ENCODE measurements at regions not wholly inside any gene's neighbourhood (a gene's known extent, or its start where the extent isn't known, plus 50 kb on each side); places are given as distances from the start of the nearest gene placed in this dataset.

DNA sequence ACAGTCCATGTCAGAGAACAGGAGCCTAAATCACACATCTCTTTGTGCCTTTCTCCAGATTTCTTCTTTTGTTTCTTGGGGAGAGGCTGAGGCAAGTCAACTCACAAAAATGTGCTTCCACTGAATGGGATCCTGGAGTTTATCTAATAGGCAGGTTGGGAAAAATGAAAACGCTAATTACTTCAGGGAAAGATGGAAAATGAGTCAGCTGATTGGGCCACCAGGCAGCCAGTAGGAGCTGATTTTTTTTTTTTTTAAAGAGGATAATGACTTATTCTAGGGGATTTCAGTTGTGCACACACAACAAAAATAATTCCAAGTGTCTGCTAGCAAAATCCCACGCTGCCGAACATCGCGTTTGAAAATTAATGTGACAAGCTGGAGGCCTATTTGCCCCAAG lies 412.8 kb upstream of the ZMIZ1 start:
- TF ChIP-seq RAD21 (IDR thresholded peaks at IDR 0.05; ENCODE audit: low read length), result no peak
- TF ChIP-seq GABPA (IDR thresholded peaks at IDR 0.05; ENCODE audit: low read depth), result no peak
- TF ChIP-seq, protein P1, sequence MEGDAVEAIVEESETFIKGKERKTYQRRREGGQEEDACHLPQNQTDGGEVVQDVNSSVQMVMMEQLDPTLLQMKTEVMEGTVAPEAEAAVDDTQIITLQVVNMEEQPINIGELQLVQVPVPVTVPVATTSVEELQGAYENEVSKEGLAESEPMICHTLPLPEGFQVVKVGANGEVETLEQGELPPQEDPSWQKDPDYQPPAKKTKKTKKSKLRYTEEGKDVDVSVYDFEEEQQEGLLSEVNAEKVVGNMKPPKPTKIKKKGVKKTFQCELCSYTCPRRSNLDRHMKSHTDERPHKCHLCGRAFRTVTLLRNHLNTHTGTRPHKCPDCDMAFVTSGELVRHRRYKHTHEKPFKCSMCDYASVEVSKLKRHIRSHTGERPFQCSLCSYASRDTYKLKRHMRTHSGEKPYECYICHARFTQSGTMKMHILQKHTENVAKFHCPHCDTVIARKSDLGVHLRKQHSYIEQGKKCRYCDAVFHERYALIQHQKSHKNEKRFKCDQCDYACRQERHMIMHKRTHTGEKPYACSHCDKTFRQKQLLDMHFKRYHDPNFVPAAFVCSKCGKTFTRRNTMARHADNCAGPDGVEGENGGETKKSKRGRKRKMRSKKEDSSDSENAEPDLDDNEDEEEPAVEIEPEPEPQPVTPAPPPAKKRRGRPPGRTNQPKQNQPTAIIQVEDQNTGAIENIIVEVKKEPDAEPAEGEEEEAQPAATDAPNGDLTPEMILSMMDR (IDR thresholded peaks at IDR 0.05), result no peak
- TF ChIP-seq, protein P2, sequence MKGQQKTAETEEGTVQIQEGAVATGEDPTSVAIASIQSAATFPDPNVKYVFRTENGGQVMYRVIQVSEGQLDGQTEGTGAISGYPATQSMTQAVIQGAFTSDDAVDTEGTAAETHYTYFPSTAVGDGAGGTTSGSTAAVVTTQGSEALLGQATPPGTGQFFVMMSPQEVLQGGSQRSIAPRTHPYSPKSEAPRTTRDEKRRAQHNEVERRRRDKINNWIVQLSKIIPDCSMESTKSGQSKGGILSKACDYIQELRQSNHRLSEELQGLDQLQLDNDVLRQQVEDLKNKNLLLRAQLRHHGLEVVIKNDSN (IDR thresholded peaks at IDR 0.05; ENCODE audit: borderline replicate concordance, low read depth), result no peak
- no peak for TF ChIP-seq TAF1 (IDR thresholded peaks at IDR 0.05; ENCODE audit: borderline replicate concordance, low read depth, low read length)
- TF ChIP-seq, protein P3, sequence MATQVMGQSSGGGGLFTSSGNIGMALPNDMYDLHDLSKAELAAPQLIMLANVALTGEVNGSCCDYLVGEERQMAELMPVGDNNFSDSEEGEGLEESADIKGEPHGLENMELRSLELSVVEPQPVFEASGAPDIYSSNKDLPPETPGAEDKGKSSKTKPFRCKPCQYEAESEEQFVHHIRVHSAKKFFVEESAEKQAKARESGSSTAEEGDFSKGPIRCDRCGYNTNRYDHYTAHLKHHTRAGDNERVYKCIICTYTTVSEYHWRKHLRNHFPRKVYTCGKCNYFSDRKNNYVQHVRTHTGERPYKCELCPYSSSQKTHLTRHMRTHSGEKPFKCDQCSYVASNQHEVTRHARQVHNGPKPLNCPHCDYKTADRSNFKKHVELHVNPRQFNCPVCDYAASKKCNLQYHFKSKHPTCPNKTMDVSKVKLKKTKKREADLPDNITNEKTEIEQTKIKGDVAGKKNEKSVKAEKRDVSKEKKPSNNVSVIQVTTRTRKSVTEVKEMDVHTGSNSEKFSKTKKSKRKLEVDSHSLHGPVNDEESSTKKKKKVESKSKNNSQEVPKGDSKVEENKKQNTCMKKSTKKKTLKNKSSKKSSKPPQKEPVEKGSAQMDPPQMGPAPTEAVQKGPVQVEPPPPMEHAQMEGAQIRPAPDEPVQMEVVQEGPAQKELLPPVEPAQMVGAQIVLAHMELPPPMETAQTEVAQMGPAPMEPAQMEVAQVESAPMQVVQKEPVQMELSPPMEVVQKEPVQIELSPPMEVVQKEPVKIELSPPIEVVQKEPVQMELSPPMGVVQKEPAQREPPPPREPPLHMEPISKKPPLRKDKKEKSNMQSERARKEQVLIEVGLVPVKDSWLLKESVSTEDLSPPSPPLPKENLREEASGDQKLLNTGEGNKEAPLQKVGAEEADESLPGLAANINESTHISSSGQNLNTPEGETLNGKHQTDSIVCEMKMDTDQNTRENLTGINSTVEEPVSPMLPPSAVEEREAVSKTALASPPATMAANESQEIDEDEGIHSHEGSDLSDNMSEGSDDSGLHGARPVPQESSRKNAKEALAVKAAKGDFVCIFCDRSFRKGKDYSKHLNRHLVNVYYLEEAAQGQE (IDR thresholded peaks at IDR 0.05; ENCODE audit: low read depth, low read length), result no peak
- TF ChIP-seq GATA2 (CRISPR knock-in tag; IDR thresholded peaks at IDR 0.05), result no peak
